HCT116 (cell line): ENCODE measurements at regions not wholly inside any gene's neighbourhood (a gene's known extent, or its start where the extent isn't known, plus 50 kb on each side); places are given as distances from the start of the nearest gene placed in this dataset.

Experiments used
- CEBPB ChIP-seq: IDR thresholded peaks from 2 replicates; pipeline ENCODE4 v1.6.1; 2012; ENCODE audit warnings: low read depth
- POLR2A ChIP-seq: IDR thresholded peaks from 2 replicates; pipeline ENCODE4 v1.7.0; 2011; ENCODE audit warnings: borderline replicate concordance; ENCODE audit not compliant: insufficient read depth, insufficient read length; ENCODE audit errors: extremely low read depth
- POLR2AphosphoS5 ChIP-seq: IDR thresholded peaks from 2 replicates; pipeline ENCODE4 v1.6.1; 2011; ENCODE audit warnings: mild to moderate bottlenecking, low read depth, low read length, moderate library complexity
- YY1 ChIP-seq: IDR thresholded peaks from 2 replicates; pipeline ENCODE4 v1.6.1; 2011; ENCODE audit warnings: low read length, low read depth, moderate library complexity, mild to moderate bottlenecking; ENCODE audit not compliant: insufficient replicate concordance; ENCODE audit errors: extremely low read depth

- TF ChIP-seq YY1 (no peak), POLR2AphosphoS5 (no peak), CEBPB (no peak), POLR2A (no peak)
Measured at GRCh38 chr11:91876746-91877145, 347.9 kb upstream of the FAT3 start.
